Endothelial cell of umbilical vein (primary cell): ENCODE measurements at regions not wholly inside any gene's neighbourhood (a gene's known extent, or its start where the extent isn't known, plus 50 kb on each side); places are given as distances from the start of the nearest gene placed in this dataset.

Experiments used
- CTCF ChIP-seq, 2 donors: IDR thresholded peaks; 1 replicate in 1 of 2; 2 replicates in 1 of 2; pipeline ENCODE4 v1.5.1; 2011; ENCODE audit warnings: low read length in 2 of 2, mild to moderate bottlenecking in 2 of 2, moderate library complexity in 2 of 2, control low read depth in 1 of 2, inconsistent platforms in 1 of 2, low read depth in 1 of 2; ENCODE audit not compliant: insufficient read depth in 1 of 2; ENCODE audit errors: extremely low read depth in 1 of 2
- EZH2 ChIP-seq: IDR thresholded peaks from 2 replicates; pipeline ENCODE4 v1.6.1; 2012; ENCODE audit warnings: borderline replicate concordance, low read depth, mild to moderate bottlenecking, moderate library complexity, low read length, inconsistent platforms; ENCODE audit not compliant: severe bottlenecking
- GATA2 ChIP-seq: IDR thresholded peaks from 2 replicates; pipeline ENCODE4 v1.7.0; 2011; ENCODE audit warnings: low read depth, mild to moderate bottlenecking, moderate library complexity, mixed read lengths, low read length; ENCODE audit not compliant: insufficient read length, insufficient read depth
- MAX ChIP-seq: IDR thresholded peaks from 2 replicates; pipeline ENCODE4 v1.6.1; 2011; ENCODE audit not compliant: insufficient read depth, insufficient read length
- MYC ChIP-seq: IDR thresholded peaks from one replicate; pipeline ENCODE4 v1.6.1; 2011; ENCODE audit warnings: mild to moderate bottlenecking, low read depth, low read length
- POLR2A ChIP-seq: IDR thresholded peaks from 2 replicates; pipeline ENCODE4 v1.6.1; 2012; ENCODE audit warnings: low read depth, mild to moderate bottlenecking, control low read depth, low read length
- POLR2AphosphoS5 ChIP-seq: IDR thresholded peaks from 2 replicates; pipeline ENCODE4 v1.6.1; 2012; ENCODE audit warnings: low read depth, mild to moderate bottlenecking, control low read depth, low read length, moderate library complexity; ENCODE audit not compliant: insufficient read depth

- TF ChIP-seq CTCF (IDR thresholded peaks at IDR 0.05; ENCODE audit: extremely low read depth in 1 of 2, insufficient read depth in 1 of 2, low read depth in 1 of 2, low read length in 2 of 2) (no peak), MYC (no peak), POLR2A (no peak), MAX (no peak), EZH2 (no peak), GATA2 (no peak), POLR2AphosphoS5 (no peak)
Observed at GRCh38 chr20:57009355-57009754, 257.1 kb downstream of the BMP7 start.
